ENCODE measurements at regions not wholly inside any gene's neighbourhood (a gene's known extent, or its start where the extent isn't known, plus 50 kb on each side); places are given as distances from the start of the nearest gene placed in this dataset.

- TF ChIP-seq CTCF (IDR thresholded peaks at IDR 0.05; ENCODE audit: low read length) = no peak
- TF ChIP-seq EZH2 (IDR thresholded peaks at IDR 0.05; ENCODE audit: borderline replicate concordance, low read length) = no peak
Measured at GRCh38 chr12:102540815-102541385, 60.5 kb upstream of the IGF1 start.
